H1 (cell line): ENCODE measurements at regions not wholly inside any gene's neighbourhood (a gene's known extent, or its start where the extent isn't known, plus 50 kb on each side); places are given as distances from the start of the nearest gene placed in this dataset.

Experiments used
- CTCF ChIA-PET: fragments of 300-600 bp; sonication (Branson Sonifier 250); formaldehyde crosslinking; loops from one replicate; lab custom pipeline; 2021; ENCODE audit not compliant: partially characterized antibody; lab: Charles Lee
- POLR2A ChIA-PET: fragments of 300-600 bp; sonication (Branson Sonifier 250); formaldehyde crosslinking; loops from one replicate; lab custom pipeline; 2021; ENCODE audit warnings: inconsistent platforms; ENCODE audit not compliant: partially characterized antibody; lab: Charles Lee
- DNase-seq, 2 experiments: peaks; one replicate each; pipeline versions ENCODE4 v3.0.0 to v3.0.0-alpha.2; 2010 to 2022; ENCODE audit warnings: low spot score in 2 of 2, low read depth in 1 of 2, mixed read lengths in 1 of 2
- FAIRE-seq: peaks from 2 replicates; lab custom pipeline; 2011; peaks lifted over from hg19 to GRCh38; lab: Jason Lieb, UNC
- H2AFZ ChIP-seq: 2 replicates; pipeline ENCODE4 v1.8.1; 2012; ENCODE audit warnings: low read length, inconsistent platforms
- H2AK5ac ChIP-seq: 2 replicates; pipeline ENCODE4 v1.6.1; 2013; ENCODE audit warnings: low read depth, low read length
- H2BK120ac ChIP-seq: replicated peaks from 2 replicates; pipeline ENCODE3; 2013; ENCODE audit warnings: low read depth, low read length, inconsistent platforms
- H2BK12ac ChIP-seq: 2 replicates; pipeline ENCODE4 v1.6.1; 2013; ENCODE audit warnings: low read depth, low read length
- H2BK15ac ChIP-seq: 2 replicates; pipeline ENCODE4 v1.6.1; 2013; ENCODE audit warnings: low read length
- H2BK20ac ChIP-seq: 2 replicates; pipeline ENCODE4 v1.6.1; 2013; ENCODE audit warnings: low read length
- H2BK5ac ChIP-seq: 2 replicates; pipeline ENCODE4 v1.6.1; 2013; ENCODE audit warnings: low read depth, low read length
- H3K14ac ChIP-seq: 2 replicates; pipeline ENCODE4 v1.6.1; 2013; ENCODE audit warnings: inconsistent platforms; ENCODE audit not compliant: insufficient read length
- H3K18ac ChIP-seq: 2 replicates; pipeline ENCODE4 v1.6.1; 2013; ENCODE audit warnings: low read length; ENCODE audit errors: extremely low read depth
- H3K23ac ChIP-seq: 2 replicates; pipeline ENCODE4 v1.6.1; 2013; ENCODE audit warnings: inconsistent platforms; ENCODE audit not compliant: insufficient read length
- H3K23me2 ChIP-seq: 2 replicates; pipeline ENCODE4 v1.6.1; 2013; ENCODE audit warnings: low read depth, low read length
- H3K27ac ChIP-seq: 2 replicates; pipeline ENCODE4 v1.6.1; 2011; ENCODE audit warnings: low read depth, low read length, inconsistent platforms
- H3K27me3 ChIP-seq, 4 experiments: replicated peaks in 1 of 4; 1 replicate in 1 of 4; 2 replicates in 3 of 4; pipeline versions ENCODE4 v1.6.1 to v1.8.1; 2011 to 2013; ENCODE audit warnings: low read length in 3 of 4, mild to moderate bottlenecking in 3 of 4, inconsistent platforms in 2 of 4, mixed read lengths in 2 of 4, moderate library complexity in 1 of 4; ENCODE audit not compliant: control insufficient read depth in 3 of 4, insufficient read depth in 3 of 4; ENCODE audit errors: extremely low read depth in 1 of 4
- H3K36me3 ChIP-seq, 4 experiments: 2 replicates each; pipeline versions ENCODE4 v1.6.1 to v1.8.1; 2011 to 2013; ENCODE audit warnings: mild to moderate bottlenecking in 4 of 4, low read length in 3 of 4, moderate library complexity in 2 of 4, control low read depth in 1 of 4, inconsistent platforms in 1 of 4; ENCODE audit not compliant: insufficient read depth in 4 of 4, control insufficient read depth in 2 of 4
- H3K4ac ChIP-seq: replicated peaks from 2 replicates; pipeline ENCODE3; 2013; ENCODE audit warnings: low read length, low read depth, mixed read lengths, inconsistent platforms; ENCODE audit not compliant: insufficient read length
- H3K4me1 ChIP-seq, 4 experiments: replicated peaks in 1 of 4; 1 replicate in 1 of 4; 2 replicates in 3 of 4; pipeline versions ENCODE4 v1.6.1 to v1.8.1; 2011 to 2013; ENCODE audit warnings: low read length in 3 of 4, inconsistent platforms in 2 of 4, mixed read lengths in 1 of 4; ENCODE audit not compliant: insufficient read depth in 4 of 4, control insufficient read depth in 3 of 4
- H3K4me2 ChIP-seq, 2 experiments: 2 replicates each; pipeline versions ENCODE4 v1.6.1 to v1.8.1; 2011 to 2013; ENCODE audit warnings: low read depth in 2 of 2, low read length in 2 of 2, control low read depth in 1 of 2, inconsistent platforms in 1 of 2, mild to moderate bottlenecking in 1 of 2; ENCODE audit not compliant: insufficient read depth in 1 of 2
- H3K4me3 ChIP-seq, 4 experiments: fragments of 200-600, 300-600 bp in 1 of 4; sonication (generic), shearing (Covaris generic), sonication (Bioruptor Twin) in 1 of 4; 2 replicates each; pipeline versions ENCODE4 v1.5.1 to v1.8.1; 2011 to 2016; ENCODE audit warnings: low read length in 4 of 4, low read depth in 3 of 4, control low read depth in 2 of 4, inconsistent platforms in 2 of 4, mild to moderate bottlenecking in 2 of 4, mixed read lengths in 1 of 4, moderate library complexity in 1 of 4; ENCODE audit not compliant: insufficient read depth in 2 of 4; ENCODE audit errors: extremely low read depth in 1 of 4
- H3K56ac ChIP-seq: replicated peaks from 2 replicates; pipeline ENCODE3; 2013; ENCODE audit warnings: low read depth, mild to moderate bottlenecking, mixed read lengths, low read length, inconsistent platforms; ENCODE audit not compliant: insufficient read length
- H3K79me1 ChIP-seq: 2 replicates; pipeline ENCODE4 v1.6.1; 2013; ENCODE audit warnings: low read depth, low read length, control low read depth
- H3K79me2 ChIP-seq, 2 experiments: 2 replicates each; pipeline versions ENCODE4 v1.6.1 to v1.8.1; 2012 to 2013; ENCODE audit warnings: low read length in 2 of 2, mild to moderate bottlenecking in 2 of 2, inconsistent platforms in 1 of 2; ENCODE audit not compliant: insufficient read depth in 2 of 2, control insufficient read depth in 1 of 2
- H3K9ac ChIP-seq, 4 experiments: replicated peaks in 1 of 4; 1 replicate in 1 of 4; 2 replicates in 3 of 4; pipeline versions ENCODE4 v1.6.1 to v1.8.1; 2011 to 2013; ENCODE audit warnings: low read depth in 3 of 4, low read length in 3 of 4, control low read depth in 2 of 4, mild to moderate bottlenecking in 2 of 4, moderate library complexity in 2 of 4, inconsistent platforms in 1 of 4; ENCODE audit errors: extremely low read depth in 1 of 4
- H3K9me3 ChIP-seq, 2 experiments: 2 replicates each; pipeline versions ENCODE4 v1.6.1 to v1.8.1; 2012 to 2013; ENCODE audit warnings: mild to moderate bottlenecking in 2 of 2, moderate library complexity in 2 of 2, control low read depth in 1 of 2, inconsistent platforms in 1 of 2, low read depth in 1 of 2, low read length in 1 of 2, mixed read lengths in 1 of 2; ENCODE audit not compliant: insufficient read depth in 2 of 2
- H4K20me1 ChIP-seq, 2 experiments: replicated peaks in 1 of 2; 2 replicates each; pipeline versions ENCODE3 to v1.8.1; 2011 to 2013; ENCODE audit warnings: inconsistent platforms in 2 of 2, low read length in 2 of 2, mild to moderate bottlenecking in 1 of 2; ENCODE audit not compliant: insufficient read depth in 2 of 2, control insufficient read depth in 1 of 2
- H4K5ac ChIP-seq: 2 replicates; pipeline ENCODE4 v1.6.1; 2013; ENCODE audit warnings: low read length, low read depth, mixed read lengths, inconsistent platforms; ENCODE audit not compliant: insufficient read length
- H4K8ac ChIP-seq: 2 replicates; pipeline ENCODE4 v1.8.0; 2013; ENCODE audit warnings: mild to moderate bottlenecking, moderate library complexity, low read length, inconsistent platforms; ENCODE audit not compliant: insufficient read depth; ENCODE audit errors: extremely low read depth
- H4K91ac ChIP-seq: replicated peaks from 2 replicates; pipeline ENCODE3; 2013; ENCODE audit warnings: low read length, mixed read lengths, inconsistent platforms; ENCODE audit not compliant: insufficient read length
- BCL11A ChIP-seq, 2 experiments: IDR thresholded peaks; one replicate each; pipeline ENCODE4 v1.6.1; 2011; ENCODE audit warnings: low read depth in 2 of 2, low read length in 2 of 2, mild to moderate bottlenecking in 2 of 2
- BRCA1 ChIP-seq: IDR thresholded peaks from 2 replicates; pipeline ENCODE4 v1.6.1; 2012; ENCODE audit warnings: low read depth, low read length, improper control_type of control experiment
- GABPA ChIP-seq: IDR thresholded peaks from 2 replicates; pipeline ENCODE4 v1.6.1; 2011; ENCODE audit warnings: mild to moderate bottlenecking, low read length, moderate library complexity, borderline replicate concordance; ENCODE audit not compliant: insufficient read depth
- GTF2F1 ChIP-seq: IDR thresholded peaks from 2 replicates; pipeline ENCODE4 v1.6.1; 2012; ENCODE audit warnings: low read depth, low read length, improper control_type of control experiment, borderline replicate concordance
- NANOG ChIP-seq: IDR thresholded peaks from 2 replicates; pipeline ENCODE4 v1.6.1; 2011; ENCODE audit warnings: low read length, low read depth, mild to moderate bottlenecking, inconsistent platforms; ENCODE audit not compliant: insufficient read depth, poor library complexity, severe bottlenecking
- PHF8 ChIP-seq: fragments of 200-600 bp; sonication (generic); conservative IDR thresholded peaks from 2 replicates; pipeline ENCODE4 v1.7.1; 2012; ENCODE audit warnings: low read depth, mild to moderate bottlenecking, inconsistent platforms, low read length, moderate library complexity
- SP1 ChIP-seq: IDR thresholded peaks from 2 replicates; pipeline ENCODE4 v1.6.1; 2011; ENCODE audit warnings: low read depth, low read length
- SP4 ChIP-seq: IDR thresholded peaks from 2 replicates; pipeline ENCODE4 v1.6.1; 2012; ENCODE audit warnings: low read length, inconsistent platforms
- WGBS, 2 experiments: shearing (Covaris generic) in 1 of 2; methylation state at CpG; one replicate each; pipeline versions ENCODE4 v1.1.6 to v1.1.7; 2013 to 2015; ENCODE audit warnings: low lambda C conversion rate in 2 of 2, mixed read lengths in 2 of 2, inconsistent platforms in 1 of 2, low coverage in 1 of 2, missing lambda C conversion rate in 1 of 2; ENCODE audit not compliant: insufficient replicate concordance in 2 of 2, insufficient coverage in 1 of 2, insufficient read length in 1 of 2; ENCODE audit errors: extremely low coverage in 1 of 2, missing lambda C conversion rate in 1 of 2; 5-methylcytosine and 5-hydroxymethylcytosine counted together
- TF ChIP-seq, protein P1 (sequence below): IDR thresholded peaks from 2 replicates; pipeline ENCODE4 v1.6.1; 2011; ENCODE audit warnings: low read length, improper control_type of control experiment
- TF ChIP-seq, protein P2 (sequence below): IDR thresholded peaks from 2 replicates; pipeline ENCODE4 v1.6.1; 2011; ENCODE audit warnings: low read depth, mild to moderate bottlenecking, low read length; ENCODE audit not compliant: insufficient read depth

DNA sequence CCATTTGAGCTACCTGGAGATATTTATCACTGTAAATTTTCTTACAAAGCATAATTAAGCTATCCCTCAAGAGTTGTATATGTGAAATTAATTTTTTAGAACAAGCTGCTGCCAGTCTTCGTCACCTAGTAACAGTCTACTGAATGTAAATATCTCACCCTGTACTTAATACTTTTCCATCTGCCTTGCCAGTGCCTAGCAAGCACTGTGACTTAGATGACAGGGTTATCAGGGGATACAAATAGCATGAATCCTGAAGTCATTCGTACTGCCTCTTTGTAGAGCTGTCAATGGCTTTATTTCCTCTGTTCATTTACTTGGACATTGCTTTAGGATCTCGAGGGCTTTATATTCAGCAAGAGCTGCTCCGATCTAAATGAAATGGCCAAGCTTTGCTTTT is 763.6 kb downstream of the ADCYAP1 start:
- ChIA-PET POLR2A (no interaction called here), CTCF (interaction anchor here (0.6 to 1.0 kb wide), 3 partner anchors 707 to 821 kb away, joined by 3 to 4 read pairs (median 4); no protein-coding TSS in a partner anchor)
- no peaks in the 10 kb centered on the region for H3K4me1 ChIP-seq
- H4K5ac ChIP-seq: no peak overlapping the region
- no peak overlapping the region for H3K4me2 ChIP-seq
- H3K4ac ChIP-seq: no peak overlapping the region
- H2BK15ac ChIP-seq: no peak overlapping the region
- H3K79me1 ChIP-seq: no peaks in the 10 kb centered on the region
- no peaks in the 10 kb centered on the region for H3K23me2 ChIP-seq
- H2BK5ac ChIP-seq: no peak overlapping the region
- H2BK12ac ChIP-seq: no peak overlapping the region
- H2AK5ac ChIP-seq: no peak overlapping the region
- no peak overlapping the region for H3K23ac ChIP-seq
- 0 out of 4 replicates have a peak, but pooled peaks cover 0 to 2% of the 10 kb centered on the region in 2 experiments for H3K9me3 ChIP-seq
- no peak overlapping the region for H2BK120ac ChIP-seq
- H3K79me2 ChIP-seq: no peaks in the 10 kb centered on the region
- H4K91ac ChIP-seq: no peak overlapping the region
- H3K27ac ChIP-seq: no peak overlapping the region
- no peaks in the 10 kb centered on the region for H3K27me3 ChIP-seq
- no peak overlapping the region for H4K8ac ChIP-seq
- H3K56ac ChIP-seq: no peak overlapping the region
- no peak overlapping the region for H3K14ac ChIP-seq
- TF ChIP-seq, protein P1, sequence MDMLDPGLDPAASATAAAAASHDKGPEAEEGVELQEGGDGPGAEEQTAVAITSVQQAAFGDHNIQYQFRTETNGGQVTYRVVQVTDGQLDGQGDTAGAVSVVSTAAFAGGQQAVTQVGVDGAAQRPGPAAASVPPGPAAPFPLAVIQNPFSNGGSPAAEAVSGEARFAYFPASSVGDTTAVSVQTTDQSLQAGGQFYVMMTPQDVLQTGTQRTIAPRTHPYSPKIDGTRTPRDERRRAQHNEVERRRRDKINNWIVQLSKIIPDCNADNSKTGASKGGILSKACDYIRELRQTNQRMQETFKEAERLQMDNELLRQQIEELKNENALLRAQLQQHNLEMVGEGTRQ: no peak
- TF ChIP-seq BRCA1: no peak
- TF ChIP-seq PHF8: no peak
- TF ChIP-seq SP4: no peak
- no peak for TF ChIP-seq GABPA
- TF ChIP-seq, protein P2, sequence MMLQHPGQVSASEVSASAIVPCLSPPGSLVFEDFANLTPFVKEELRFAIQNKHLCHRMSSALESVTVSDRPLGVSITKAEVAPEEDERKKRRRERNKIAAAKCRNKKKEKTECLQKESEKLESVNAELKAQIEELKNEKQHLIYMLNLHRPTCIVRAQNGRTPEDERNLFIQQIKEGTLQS: no peak
- TF ChIP-seq SP1: no peak
- no peak for TF ChIP-seq GTF2F1
- TF ChIP-seq BCL11A (IDR thresholded peaks at IDR 0.05; ENCODE audit: low read depth in 2 of 2, low read length in 2 of 2): no peak
- TF ChIP-seq NANOG: no peak
- no peak for DNase-seq
- no peaks in the 10 kb centered on the region for H4K20me1 ChIP-seq
- no peak for FAIRE-seq
- 67% methylated on average over 4 of the region's 4 CpGs; no CpG with 5 or more reads in 1 of the 2 experiments for WGBS, 2 experiments
- H2BK20ac ChIP-seq: no peak overlapping the region
- no peak overlapping the region for H3K4me3 ChIP-seq
- H3K36me3 ChIP-seq: no peaks in the 10 kb centered on the region
- H3K9ac ChIP-seq: no peak overlapping the region
- H3K18ac ChIP-seq: no peak overlapping the region
- no peak overlapping the region for H2AFZ ChIP-seq
